ENCODE measurements at regions not wholly inside any gene's neighbourhood (a gene's known extent, or its start where the extent isn't known, plus 50 kb on each side); places are given as distances from the start of the nearest gene placed in this dataset.

GRCh38 chr14:53655080-53655785 lies 301.4 kb downstream of the BMP4 start:
- CTCF ChIA-PET = interaction anchor here (0.6 kb wide), 1 partner anchor 118 kb away, joined by 3 read pairs; no protein-coding TSS in a partner anchor
- no peaks in the 10 kb centered on the region for H3K4me1 ChIP-seq (ENCODE audit: insufficient read depth, low read length)
- no peaks in the 10 kb centered on the region for H3K79me2 ChIP-seq (ENCODE audit: low read length)
- H3K4me3 ChIP-seq (ENCODE audit: low read length) = no peak overlapping the region
- POLR2A ChIA-PET (ENCODE audit: unreplicated experiment) = no interaction called here
- no peak overlapping the region for H2AFZ ChIP-seq (ENCODE audit: low read length)
- H3K27ac ChIP-seq (ENCODE audit: low read length) = no peak overlapping the region
- H3K9me3 ChIP-seq (ENCODE audit: low read length) = no peaks in the 10 kb centered on the region
- H3K27me3 ChIP-seq (ENCODE audit: low read length) = peaks cover 8% of the 10 kb centered on the region; the same call in 1 of the 2 replicates
- H3K4me2 ChIP-seq (ENCODE audit: low read length) = no peak overlapping the region
- H4K20me1 ChIP-seq (ENCODE audit: low read length) = no peaks in the 10 kb centered on the region
- DNase-seq (no peak), ATAC-seq (no peak)
- H3K9ac ChIP-seq (ENCODE audit: low read length) = no peak overlapping the region
- no TSS peak for BruUV-seq (replicated peaks)
- H3K36me3 ChIP-seq (ENCODE audit: low read depth, low read length) = no peaks in the 10 kb centered on the region
- TF ChIP-seq EZH2 (IDR thresholded peaks at IDR 0.05; ENCODE audit: low read length, unreplicated experiment) (no peak), CTCF (conservative IDR thresholded peaks at IDR 0.05; ENCODE audit: low read depth, low read length) (no peak), EZH2phosphoT487 (IDR thresholded peaks at IDR 0.05; ENCODE audit: borderline replicate concordance, low read length) (no peak)
- H3K9me2 ChIP-seq (replicated peaks; ENCODE audit: low read length) = no peaks in the 10 kb centered on the region
- intact Hi-C loops (cut with micrococcal nuclease) = no loop called here
- H3F3A ChIP-seq (ENCODE audit: low read length, unreplicated experiment) = no peaks in the 10 kb centered on the region

- no peak for TF ChIP-seq EZH2phosphoT487 (IDR thresholded peaks at IDR 0.05; ENCODE audit: borderline replicate concordance, low read length)
- no peak for TF ChIP-seq EZH2 (IDR thresholded peaks at IDR 0.05; ENCODE audit: low read length, unreplicated experiment)
- no peak for TF ChIP-seq CTCF (conservative IDR thresholded peaks at IDR 0.05; ENCODE audit: low read depth, low read length)
- no TSS peak for BruUV-seq (replicated peaks)
- CTCF ChIA-PET = no interaction called here
These were observed 304.6 kb downstream of the BMP4 start for GRCh38 chr14:53652068-53652467.

GRCh38 chr14:53651096-53651740 lies 305.4 kb downstream of the BMP4 start:
- no peak for DNase-seq
- no peaks in the 10 kb centered on the region for H3K9me3 ChIP-seq (ENCODE audit: low read length)
- H3F3A ChIP-seq (ENCODE audit: low read length, unreplicated experiment) = no peaks in the 10 kb centered on the region
- H3K79me2 ChIP-seq (ENCODE audit: low read length) = no peaks in the 10 kb centered on the region
- intact Hi-C loops (cut with micrococcal nuclease) = no loop called here
- H3K4me1 ChIP-seq (ENCODE audit: insufficient read depth, low read length) = no peaks in the 10 kb centered on the region
- no peak overlapping the region for H3K9ac ChIP-seq (ENCODE audit: low read length)
- BruUV-seq (replicated peaks) = no TSS peak
- no peaks in the 10 kb centered on the region for H3K27me3 ChIP-seq (ENCODE audit: low read length)
- H3K36me3 ChIP-seq (ENCODE audit: low read depth, low read length) = no peaks in the 10 kb centered on the region
- no peak for ATAC-seq
- no peak overlapping the region for H3K27ac ChIP-seq (ENCODE audit: low read length)
- H2AFZ ChIP-seq (ENCODE audit: low read length) = no peak overlapping the region
- POLR2A ChIA-PET (ENCODE audit: unreplicated experiment) = no interaction called here
- TF ChIP-seq EZH2phosphoT487 (IDR thresholded peaks at IDR 0.05; ENCODE audit: borderline replicate concordance, low read length) (no peak), EZH2 (IDR thresholded peaks at IDR 0.05; ENCODE audit: low read length, unreplicated experiment) (no peak), CTCF (conservative IDR thresholded peaks at IDR 0.05; ENCODE audit: low read depth, low read length) (no peak)
- H3K9me2 ChIP-seq (replicated peaks; ENCODE audit: low read length) = no peaks in the 10 kb centered on the region
- H3K4me3 ChIP-seq (ENCODE audit: low read length) = no peak overlapping the region
- CTCF ChIA-PET = no interaction called here
- no peaks in the 10 kb centered on the region for H4K20me1 ChIP-seq (ENCODE audit: low read length)
- no peak overlapping the region for H3K4me2 ChIP-seq (ENCODE audit: low read length)

More at GRCh38 chr14:53652068-53652467, 304.6 kb downstream of the BMP4 start:
- H2AFZ ChIP-seq (ENCODE audit: low read length) = no peak overlapping the region
- no peaks in the 10 kb centered on the region for H3K36me3 ChIP-seq (ENCODE audit: low read depth, low read length)
- no peaks in the 10 kb centered on the region for H3K9me2 ChIP-seq (replicated peaks; ENCODE audit: low read length)
- no peak overlapping the region for H3K4me2 ChIP-seq (ENCODE audit: low read length)
- no peak overlapping the region for H3K27ac ChIP-seq (ENCODE audit: low read length)
- H3K79me2 ChIP-seq (ENCODE audit: low read length) = no peaks in the 10 kb centered on the region
- intact Hi-C loops (cut with micrococcal nuclease) = no loop called here
- H3K9ac ChIP-seq (ENCODE audit: low read length) = no peak overlapping the region
- no peak overlapping the region for H3K4me3 ChIP-seq (ENCODE audit: low read length)
- H3F3A ChIP-seq (ENCODE audit: low read length, unreplicated experiment) = no peaks in the 10 kb centered on the region
- no peak for DNase-seq
- H4K20me1 ChIP-seq (ENCODE audit: low read length) = no peaks in the 10 kb centered on the region
- ATAC-seq = no peak
- H3K9me3 ChIP-seq (ENCODE audit: low read length) = no peaks in the 10 kb centered on the region
- POLR2A ChIA-PET (ENCODE audit: unreplicated experiment) = no interaction called here
- no peaks in the 10 kb centered on the region for H3K4me1 ChIP-seq (ENCODE audit: insufficient read depth, low read length)
- H3K27me3 ChIP-seq (ENCODE audit: low read length) = no peaks in the 10 kb centered on the region

All from PC-3 (cell line).